IMR-90 (cell line): ENCODE measurements at regions not wholly inside any gene's neighbourhood (a gene's known extent, or its start where the extent isn't known, plus 50 kb on each side); places are given as distances from the start of the nearest gene placed in this dataset.

Experiments
- CTCF ChIP-seq: conservative IDR thresholded peaks from 2 replicates; pipeline ENCODE4 v1.5.1; 2012; ENCODE audit warnings: mild to moderate bottlenecking, low read depth, low read length, improper control_type of control experiment
- FOS ChIP-seq: fragments of 150-350 bp; IDR thresholded peaks from 2 replicates; pipeline ENCODE4 v1.6.1; 2016; ENCODE audit warnings: low read depth, low read length
- MAFK ChIP-seq: IDR thresholded peaks from 2 replicates; pipeline ENCODE4 v1.6.1; 2012; ENCODE audit warnings: low read depth, low read length, improper control_type of control experiment
- MAZ ChIP-seq: IDR thresholded peaks from 2 replicates; pipeline ENCODE4 v1.6.1; 2012; ENCODE audit warnings: low read depth, mild to moderate bottlenecking, low read length, improper control_type of control experiment, moderate library complexity, borderline replicate concordance
- POLR2A ChIP-seq: IDR thresholded peaks from 2 replicates; pipeline ENCODE4 v1.6.1; 2012; ENCODE audit warnings: mild to moderate bottlenecking, low read depth, low read length
- SMC3 ChIP-seq: fragments of 150-350 bp; IDR thresholded peaks from 2 replicates; pipeline ENCODE4 v1.6.1; 2016; ENCODE audit warnings: low read depth, mild to moderate bottlenecking, antibody characterized with exemption, low read length, moderate library complexity
- USF2 ChIP-seq: fragments of 150-350 bp; IDR thresholded peaks from 2 replicates; pipeline ENCODE4 v1.6.1; 2017; ENCODE audit warnings: mild to moderate bottlenecking, antibody characterized with exemption, low read length, low read depth

- TF ChIP-seq SMC3 (no peak), CTCF (no peak), MAFK (no peak), MAZ (no peak), USF2 (no peak), POLR2A (no peak), FOS (no peak)
Observed at GRCh38 chr5:124907098-124907644, 160.7 kb upstream of the ZNF608 start.
